Panc1 (cell line): ENCODE measurements at regions not wholly inside any gene's neighbourhood (a gene's known extent, or its start where the extent isn't known, plus 50 kb on each side); places are given as distances from the start of the nearest gene placed in this dataset.

Source experiments
- ATAC-seq: fragments of 200-7000 bp; cut with Tn5 transposase; 2 replicates; pipeline ENCODE4 v1.9.1; 2020; ENCODE audit warnings: mild to moderate bottlenecking, moderate library complexity
- BruUV-seq: library from RNA; stranded (reverse); fragments of 400-500 nt; replicated peaks from 2 replicates; lab custom pipeline; 2021; lab: Mats Ljungman, UMichigan
- CTCF ChIA-PET: fragments of 300-600 bp; sonication (Branson Sonifier 250); formaldehyde crosslinking; loops from one replicate; lab custom pipeline; 2022; ENCODE audit warnings: antibody characterized with exemption; lab: Charles Lee
- POLR2A ChIA-PET: fragments of 300-600 bp; sonication (Branson Sonifier 250); formaldehyde crosslinking; loops from one replicate; lab custom pipeline; 2022; ENCODE audit warnings: antibody characterized with exemption; lab: Charles Lee
- DNase-seq: peaks from one replicate; pipeline ENCODE4 v3.0.0-alpha.2; 2010; ENCODE audit warnings: low read depth, low spot score
- H3K27ac ChIP-seq: 2 replicates; pipeline ENCODE4 v1.5.1; 2011; ENCODE audit warnings: mild to moderate bottlenecking, low read length, inconsistent platforms
- H3K27me3 ChIP-seq: fragments of 200-500 bp; sonication (Bioruptor generic); 2 replicates; pipeline ENCODE4 v1.6.0; 2014; ENCODE audit warnings: low read length, inconsistent platforms; ENCODE audit not compliant: control insufficient read depth, insufficient read depth
- H3K36me3 ChIP-seq: fragments of 200-500 bp; sonication (Bioruptor generic); 2 replicates; pipeline ENCODE4 v1.5.1; 2014; ENCODE audit warnings: inconsistent platforms, mild to moderate bottlenecking, low read length, moderate library complexity; ENCODE audit not compliant: control insufficient read depth, insufficient read depth
- H3K4me1 ChIP-seq: 2 replicates; pipeline ENCODE4 v1.5.1; 2011; ENCODE audit warnings: inconsistent platforms, mild to moderate bottlenecking, low read length, moderate library complexity; ENCODE audit not compliant: control insufficient read depth, insufficient read depth
- H3K4me3 ChIP-seq, 2 experiments: 2 replicates each; pipeline ENCODE4 v1.5.1; 2011 to 2012; ENCODE audit warnings: low read depth in 2 of 2, low read length in 2 of 2, mild to moderate bottlenecking in 2 of 2, inconsistent platforms in 1 of 2, moderate library complexity in 1 of 2
- H3K9me3 ChIP-seq: fragments of 200-500 bp; sonication (Bioruptor generic); 2 replicates; pipeline ENCODE4 v1.5.1; 2014; ENCODE audit warnings: low read depth, mild to moderate bottlenecking, inconsistent platforms, low read length, moderate library complexity; ENCODE audit not compliant: control insufficient read depth, insufficient read depth
- POLR2AphosphoS5 ChIP-seq: IDR thresholded peaks from 2 replicates; pipeline ENCODE4 v1.6.1; 2012; ENCODE audit warnings: mild to moderate bottlenecking, low read depth, low read length, moderate library complexity
- SIN3A ChIP-seq: IDR thresholded peaks from 2 replicates; pipeline ENCODE4 v1.6.1; 2012; ENCODE audit warnings: low read depth, mild to moderate bottlenecking, low read length, moderate library complexity, borderline replicate concordance; ENCODE audit not compliant: insufficient read depth
- TCF7L2 ChIP-seq: IDR thresholded peaks from 2 replicates; pipeline ENCODE4 v1.6.1; 2011; ENCODE audit warnings: mild to moderate bottlenecking, low read depth, low read length, inconsistent platforms
- in situ Hi-C: cut with HindIII; loops from 2 replicates; pipeline ENCODE4 v1.10.0; 2016; ENCODE audit warnings: low sequenced_read_pairs, low pct_unique_long_range_greater_than_20kb
- intact Hi-C: fragments of 100-400 bp; cut with micrococcal nuclease; formaldehyde crosslinking; loops from one replicate; pipeline ENCODE4 v1.10.0; 2022; ENCODE audit not compliant: unreplicated experiment
- TF ChIP-seq, protein P1 (sequence below): fragments of 450-650 bp; IDR thresholded peaks from 2 replicates; pipeline ENCODE4 v1.5.1; 2017; ENCODE audit warnings: mild to moderate bottlenecking
- TF ChIP-seq, protein P2 (sequence below), 2 experiments: IDR thresholded peaks; 2 replicates each; pipeline ENCODE4 v1.6.1; 2011 to 2012; ENCODE audit warnings: low read depth in 2 of 2, control low read depth in 1 of 2, low read length in 1 of 2, mild to moderate bottlenecking in 1 of 2, moderate library complexity in 1 of 2; ENCODE audit not compliant: insufficient read depth in 1 of 2

DNA sequence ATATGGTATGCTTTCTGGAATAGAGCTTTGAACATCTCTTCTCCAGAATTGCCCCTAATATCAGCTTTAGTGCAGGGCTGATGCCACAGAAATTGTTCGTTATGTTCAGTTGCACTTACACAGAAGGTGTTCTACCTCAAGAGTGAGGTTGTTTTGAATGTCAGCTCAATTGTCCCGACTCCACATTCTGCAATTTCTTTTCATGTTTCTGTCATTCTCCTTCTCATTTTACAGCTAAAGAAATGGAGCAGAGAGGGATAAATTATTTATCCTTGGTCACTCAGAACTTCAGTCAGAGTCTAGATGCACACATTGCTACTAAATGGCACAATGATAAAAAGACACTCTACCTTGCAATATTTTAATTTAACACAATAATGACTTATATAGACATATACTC lies 137.0 kb upstream of the CCN2 start:
- 0 out of 2 replicates have a peak overlapping the region, but pooled peaks have one; percentile 30 for H3K27ac ChIP-seq
- no TSS peak for BruUV-seq

DNA sequence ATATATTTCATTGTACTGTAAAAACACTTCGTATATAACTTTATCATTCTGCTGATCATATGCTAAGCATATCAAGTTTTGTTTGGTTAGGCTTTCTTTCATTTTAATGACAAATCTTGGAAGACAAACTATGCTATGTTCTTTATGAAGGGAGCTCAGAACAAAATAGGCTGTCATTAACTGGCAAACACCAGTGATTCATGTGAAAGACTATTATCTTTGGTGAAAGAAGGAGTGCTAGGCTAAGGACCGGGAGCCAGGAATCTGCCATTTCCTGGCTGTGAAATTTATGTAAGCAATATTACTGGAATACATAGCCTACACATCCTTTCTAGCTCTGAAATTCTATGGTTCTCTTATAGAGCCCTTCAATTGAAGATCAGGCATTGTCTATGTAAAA lies 136.2 kb upstream of the CCN2 start:
- in situ Hi-C loops = no loop called here
- TF ChIP-seq, protein P1, sequence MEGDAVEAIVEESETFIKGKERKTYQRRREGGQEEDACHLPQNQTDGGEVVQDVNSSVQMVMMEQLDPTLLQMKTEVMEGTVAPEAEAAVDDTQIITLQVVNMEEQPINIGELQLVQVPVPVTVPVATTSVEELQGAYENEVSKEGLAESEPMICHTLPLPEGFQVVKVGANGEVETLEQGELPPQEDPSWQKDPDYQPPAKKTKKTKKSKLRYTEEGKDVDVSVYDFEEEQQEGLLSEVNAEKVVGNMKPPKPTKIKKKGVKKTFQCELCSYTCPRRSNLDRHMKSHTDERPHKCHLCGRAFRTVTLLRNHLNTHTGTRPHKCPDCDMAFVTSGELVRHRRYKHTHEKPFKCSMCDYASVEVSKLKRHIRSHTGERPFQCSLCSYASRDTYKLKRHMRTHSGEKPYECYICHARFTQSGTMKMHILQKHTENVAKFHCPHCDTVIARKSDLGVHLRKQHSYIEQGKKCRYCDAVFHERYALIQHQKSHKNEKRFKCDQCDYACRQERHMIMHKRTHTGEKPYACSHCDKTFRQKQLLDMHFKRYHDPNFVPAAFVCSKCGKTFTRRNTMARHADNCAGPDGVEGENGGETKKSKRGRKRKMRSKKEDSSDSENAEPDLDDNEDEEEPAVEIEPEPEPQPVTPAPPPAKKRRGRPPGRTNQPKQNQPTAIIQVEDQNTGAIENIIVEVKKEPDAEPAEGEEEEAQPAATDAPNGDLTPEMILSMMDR = no peak
- TF ChIP-seq SIN3A (no peak), TCF7L2 (no peak), POLR2AphosphoS5 (no peak)
- TF ChIP-seq, protein P2, sequence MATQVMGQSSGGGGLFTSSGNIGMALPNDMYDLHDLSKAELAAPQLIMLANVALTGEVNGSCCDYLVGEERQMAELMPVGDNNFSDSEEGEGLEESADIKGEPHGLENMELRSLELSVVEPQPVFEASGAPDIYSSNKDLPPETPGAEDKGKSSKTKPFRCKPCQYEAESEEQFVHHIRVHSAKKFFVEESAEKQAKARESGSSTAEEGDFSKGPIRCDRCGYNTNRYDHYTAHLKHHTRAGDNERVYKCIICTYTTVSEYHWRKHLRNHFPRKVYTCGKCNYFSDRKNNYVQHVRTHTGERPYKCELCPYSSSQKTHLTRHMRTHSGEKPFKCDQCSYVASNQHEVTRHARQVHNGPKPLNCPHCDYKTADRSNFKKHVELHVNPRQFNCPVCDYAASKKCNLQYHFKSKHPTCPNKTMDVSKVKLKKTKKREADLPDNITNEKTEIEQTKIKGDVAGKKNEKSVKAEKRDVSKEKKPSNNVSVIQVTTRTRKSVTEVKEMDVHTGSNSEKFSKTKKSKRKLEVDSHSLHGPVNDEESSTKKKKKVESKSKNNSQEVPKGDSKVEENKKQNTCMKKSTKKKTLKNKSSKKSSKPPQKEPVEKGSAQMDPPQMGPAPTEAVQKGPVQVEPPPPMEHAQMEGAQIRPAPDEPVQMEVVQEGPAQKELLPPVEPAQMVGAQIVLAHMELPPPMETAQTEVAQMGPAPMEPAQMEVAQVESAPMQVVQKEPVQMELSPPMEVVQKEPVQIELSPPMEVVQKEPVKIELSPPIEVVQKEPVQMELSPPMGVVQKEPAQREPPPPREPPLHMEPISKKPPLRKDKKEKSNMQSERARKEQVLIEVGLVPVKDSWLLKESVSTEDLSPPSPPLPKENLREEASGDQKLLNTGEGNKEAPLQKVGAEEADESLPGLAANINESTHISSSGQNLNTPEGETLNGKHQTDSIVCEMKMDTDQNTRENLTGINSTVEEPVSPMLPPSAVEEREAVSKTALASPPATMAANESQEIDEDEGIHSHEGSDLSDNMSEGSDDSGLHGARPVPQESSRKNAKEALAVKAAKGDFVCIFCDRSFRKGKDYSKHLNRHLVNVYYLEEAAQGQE (IDR thresholded peaks at IDR 0.05; ENCODE audit: insufficient read depth in 1 of 2, low read depth in 2 of 2, low read length in 1 of 2) = no peak
- DNase-seq (no peak), ATAC-seq (no peak)
- Histone ChIP-seq H3K4me1 (peaks cover 11% of the 10 kb centered on the region), H3K27ac (peak overlapping the region; percentile 31; the same call in 1 of the 2 replicates), H3K4me3 (no peak overlapping the region), H3K27me3 (no peaks in the 10 kb centered on the region), H3K36me3 (no peaks in the 10 kb centered on the region), H3K9me3 (peaks cover 3% of the 10 kb centered on the region; the same call in 1 of the 2 replicates)
- POLR2A ChIA-PET = no interaction called here
- no TSS peak for BruUV-seq
- intact Hi-C loops = no loop called here
- CTCF ChIA-PET = no interaction called here

More for the DNA sequence above, 137.0 kb upstream of the CCN2 start:
- TF ChIP-seq POLR2AphosphoS5 (no peak), TCF7L2 (no peak), SIN3A (no peak)
- TF ChIP-seq, protein P2 (IDR thresholded peaks at IDR 0.05; ENCODE audit: insufficient read depth in 1 of 2, low read depth in 2 of 2, low read length in 1 of 2) = no peak
- TF ChIP-seq, protein P1 = no peak
- in situ Hi-C loops = no loop called here
- ATAC-seq (no peak), DNase-seq (no peak)
- POLR2A ChIA-PET = no interaction called here
- Histone ChIP-seq H3K27me3 (no peaks in the 10 kb centered on the region), H3K4me1 (peaks cover 11% of the 10 kb centered on the region), H3K4me3 (no peak overlapping the region), H3K9me3 (peaks cover 3% of the 10 kb centered on the region; the same call in 1 of the 2 replicates), H3K36me3 (no peaks in the 10 kb centered on the region)
- intact Hi-C loops = no loop called here
- CTCF ChIA-PET = no interaction called here
